ENCODE measurements at regions not wholly inside any gene's neighbourhood (a gene's known extent, or its start where the extent isn't known, plus 50 kb on each side); places are given as distances from the start of the nearest gene placed in this dataset.

DNA sequence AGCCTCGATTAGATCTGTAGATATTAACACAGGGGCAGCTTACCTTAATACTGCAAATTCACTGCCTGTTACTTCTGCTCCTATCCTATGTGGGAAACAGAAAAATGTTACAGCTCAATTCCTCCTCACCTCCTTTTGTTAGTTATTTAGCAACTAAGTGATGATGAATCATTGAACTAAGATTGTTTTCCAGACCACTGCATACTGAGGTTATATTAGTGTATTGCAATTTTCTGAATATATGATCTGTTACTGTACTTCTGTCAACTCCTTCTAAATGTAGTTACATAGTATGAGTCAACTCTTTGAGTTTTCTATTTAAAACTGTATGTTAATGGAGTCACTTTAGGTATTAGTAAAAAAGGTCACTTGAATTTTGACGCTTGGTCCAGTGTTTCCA is 331.5 kb upstream of the SLCO3A1 start (continued):
- TF ChIP-seq ZNF462 (CRISPR knock-in tag; IDR thresholded peaks at IDR 0.05) (no peak), JUNB (IDR thresholded peaks at IDR 0.05; ENCODE audit: unreplicated experiment) (no peak)

DNA sequence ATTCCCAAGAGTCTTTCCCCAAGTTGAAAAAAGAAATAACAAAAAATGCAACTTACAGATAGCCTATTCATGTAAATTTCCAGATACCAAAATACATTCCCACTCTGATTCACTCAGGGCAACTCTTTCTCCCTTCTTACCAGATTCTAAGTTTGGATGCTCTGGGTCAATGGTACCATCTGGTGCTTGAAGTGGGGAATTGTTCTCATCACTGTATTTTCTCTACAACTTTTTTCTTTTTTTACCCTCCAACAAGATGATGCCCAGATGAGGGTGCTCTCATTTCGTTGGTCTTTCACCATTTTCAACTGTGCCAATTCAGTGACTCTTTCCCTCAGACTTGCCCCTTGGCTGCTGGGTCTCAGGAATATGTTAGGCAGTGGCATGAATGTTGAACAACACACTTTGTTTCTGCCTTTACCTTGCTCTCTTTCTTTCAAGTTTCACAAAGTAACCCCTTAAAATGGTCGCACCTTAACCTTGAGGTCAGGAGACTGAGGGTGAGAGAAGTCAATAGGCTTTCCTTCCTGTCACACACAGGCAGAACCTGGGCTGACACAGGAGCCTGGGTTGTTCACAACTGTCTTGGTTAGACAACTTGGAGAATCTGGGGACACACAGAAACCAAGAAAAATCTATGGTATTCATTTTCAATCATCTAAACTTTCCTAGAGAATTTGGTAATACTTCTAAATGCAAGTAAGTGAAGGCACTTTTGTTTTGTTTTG is 330.7 kb upstream of the SLCO3A1 start:
- H4K20me1 ChIP-seq (replicated peaks; ENCODE audit: insufficient read depth): no peaks in the 10 kb centered on the region
- no peaks in the 10 kb centered on the region for H3F3A ChIP-seq (replicated peaks; ENCODE audit: low read depth)
- Mint-ChIP-seq H3K4me3 (no peak overlapping the region), H3K27ac (no peak overlapping the region), H3K27me3 (ENCODE audit: insufficient read depth, low read depth, poor library complexity) (peaks cover 6% of the 10 kb centered on the region), H3K36me3 (ENCODE audit: low read depth) (peaks cover 17% of the 10 kb centered on the region; the same call in 2 of the 3 replicates), H3K4me1 (no peaks in the 10 kb centered on the region), H3K9me3 (peaks cover 33% of the 10 kb centered on the region)
- peak; percentile 20 for DNase-seq (ENCODE audit: low spot score)
- H3K27me3 ChIP-seq (ENCODE audit: insufficient read depth): no peaks in the 10 kb centered on the region
- no peak overlapping the region for H2AFZ ChIP-seq
- H3K4me3 ChIP-seq: no peak overlapping the region
- no peaks in the 10 kb centered on the region for H3K79me2 ChIP-seq (replicated peaks; ENCODE audit: insufficient read depth)
- no peak for ATAC-seq
- H3K9me2 ChIP-seq (ENCODE audit: insufficient read depth): no peaks in the 10 kb centered on the region
- H3K4me2 ChIP-seq: no peak overlapping the region
- H3K36me3 ChIP-seq (ENCODE audit: insufficient read depth): no peaks in the 10 kb centered on the region
- TF ChIP-seq CREB1 (CRISPR knock-in tag; IDR thresholded peaks at IDR 0.05; ENCODE audit: low read depth) (no peak), CTCF (conservative IDR thresholded peaks at IDR 0.05; ENCODE audit: low read depth in 2 of 2) (peak; percentile 38 to 57; a peak in 3 of 4 replicates), EZH2phosphoT487 (IDR thresholded peaks at IDR 0.05; ENCODE audit: unreplicated experiment) (no peak)
- TF ChIP-seq, protein P1, sequence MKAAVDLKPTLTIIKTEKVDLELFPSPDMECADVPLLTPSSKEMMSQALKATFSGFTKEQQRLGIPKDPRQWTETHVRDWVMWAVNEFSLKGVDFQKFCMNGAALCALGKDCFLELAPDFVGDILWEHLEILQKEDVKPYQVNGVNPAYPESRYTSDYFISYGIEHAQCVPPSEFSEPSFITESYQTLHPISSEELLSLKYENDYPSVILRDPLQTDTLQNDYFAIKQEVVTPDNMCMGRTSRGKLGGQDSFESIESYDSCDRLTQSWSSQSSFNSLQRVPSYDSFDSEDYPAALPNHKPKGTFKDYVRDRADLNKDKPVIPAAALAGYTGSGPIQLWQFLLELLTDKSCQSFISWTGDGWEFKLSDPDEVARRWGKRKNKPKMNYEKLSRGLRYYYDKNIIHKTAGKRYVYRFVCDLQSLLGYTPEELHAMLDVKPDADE (IDR thresholded peaks at IDR 0.05): no peak
- H3K4me1 ChIP-seq (ENCODE audit: insufficient read depth): no peaks in the 10 kb centered on the region
- no peak overlapping the region for H3K27ac ChIP-seq (ENCODE audit: low read depth)
